OCI-LY7 (cell line): ENCODE measurements at regions not wholly inside any gene's neighbourhood (a gene's known extent, or its start where the extent isn't known, plus 50 kb on each side); places are given as distances from the start of the nearest gene placed in this dataset.

Source experiments
- CTCF ChIP-seq: fragments of 200-600 bp; sonication (generic); conservative IDR thresholded peaks from 2 replicates; pipeline ENCODE4 v1.5.1; 2014; ENCODE audit warnings: mild to moderate bottlenecking, antibody characterized with exemption, low read length, moderate library complexity, mixed read lengths
- EZH2phosphoT487 ChIP-seq: fragments of 200-600 bp; sonication (generic); IDR thresholded peaks from 2 replicates; pipeline ENCODE4 v1.6.1; 2018; ENCODE audit warnings: low read depth, borderline replicate concordance, mild to moderate bottlenecking, mixed run types, antibody characterized with exemption, low read length, moderate library complexity, mixed read lengths

- TF ChIP-seq CTCF (no peak), EZH2phosphoT487 (no peak)
Observed at GRCh38 chr20:12575352-12576095, 433.2 kb upstream of the SPTLC3 start.
